G401.6 (cell line): ENCODE measurements at regions not wholly inside any gene's neighbourhood (a gene's known extent, or its start where the extent isn't known, plus 50 kb on each side); places are given as distances from the start of the nearest gene placed in this dataset.
"Not testable (repeated sequence)": the region's sequence is repeated elsewhere in the genome, so short reads cannot be mapped to it uniquely, and the experiment has no call there.

ENCODE experiments used
- FAIRE-seq: peaks from 2 replicates; lab custom pipeline; 2012; peaks lifted over from hg19 to GRCh38; lab: Jason Lieb, UNC

- no peak for FAIRE-seq
Measured at GRCh38 chr3:106920609-106921008, 456.6 kb upstream of the CCDC54 start.

- FAIRE-seq: no peak
Measured at GRCh38 chr3:106929081-106929480, 448.2 kb upstream of the CCDC54 start.

GRCh38 chr3:106930086-106930485, 447.2 kb upstream of the CCDC54 start:
- no peak for FAIRE-seq

GRCh38 chr3:106931904-106932303, 445.3 kb upstream of the CCDC54 start:
- no peak for FAIRE-seq

GRCh38 chr3:106936337-106936736, 440.9 kb upstream of the CCDC54 start:
- FAIRE-seq: no peak

- FAIRE-seq: no peak
Measured at GRCh38 chr3:106942051-106942450, 435.2 kb upstream of the CCDC54 start.

- no peak for FAIRE-seq
Measured at GRCh38 chr3:106943071-106943470, 434.2 kb upstream of the CCDC54 start.

GRCh38 chr3:106945435-106945834, 431.8 kb upstream of the CCDC54 start:
- no peak for FAIRE-seq

GRCh38 chr3:106946866-106947265, 430.4 kb upstream of the CCDC54 start:
- no peak for FAIRE-seq

- FAIRE-seq: no peak
Measured at GRCh38 chr3:106957029-106957428, 420.2 kb upstream of the CCDC54 start.

GRCh38 chr3:106962993-106963392, 414.2 kb upstream of the CCDC54 start:
- FAIRE-seq: no peak

GRCh38 chr3:106963442-106963841, 413.8 kb upstream of the CCDC54 start:
- FAIRE-seq: no peak

GRCh38 chr3:106965307-106965706, 411.9 kb upstream of the CCDC54 start:
- no peak for FAIRE-seq

- no peak for FAIRE-seq
Measured at GRCh38 chr3:106969596-106969995, 407.6 kb upstream of the CCDC54 start.

GRCh38 chr3:106981392-106981791, 395.8 kb upstream of the CCDC54 start:
- no peak for FAIRE-seq

GRCh38 chr3:106985721-106986120, 391.5 kb upstream of the CCDC54 start:
- no peak for FAIRE-seq

GRCh38 chr3:106998841-106999682, 378.2 kb upstream of the CCDC54 start:
- FAIRE-seq: not testable (repeated sequence)

GRCh38 chr3:107001635-107002034, 375.6 kb upstream of the CCDC54 start:
- no peak for FAIRE-seq

- not testable (repeated sequence) for FAIRE-seq
Measured at GRCh38 chr3:107005352-107005751, 371.9 kb upstream of the CCDC54 start.

- FAIRE-seq: no peak
Measured at GRCh38 chr3:107008213-107008612, 369.0 kb upstream of the CCDC54 start.

GRCh38 chr3:107013641-107014040, 363.6 kb upstream of the CCDC54 start:
- no peak for FAIRE-seq

- FAIRE-seq: no peak
Measured at GRCh38 chr3:107024551-107025026, 352.6 kb upstream of the CCDC54 start.

- FAIRE-seq: no peak
Measured at GRCh38 chr3:107025961-107026360, 351.3 kb upstream of the CCDC54 start.

GRCh38 chr3:107028086-107028485, 349.2 kb upstream of the CCDC54 start:
- FAIRE-seq: no peak
